ENCODE measurements at regions not wholly inside any gene's neighbourhood (a gene's known extent, or its start where the extent isn't known, plus 50 kb on each side); places are given as distances from the start of the nearest gene placed in this dataset.

GRCh38 chr10:63841761-63842160 is 320.6 kb downstream of the REEP3 start:
- no peak overlapping the region for H3K9ac ChIP-seq (ENCODE audit: insufficient read depth, low read depth, low read length)
- DNase-seq (ENCODE audit: low spot score) (no peak), ATAC-seq (no peak), FAIRE-seq (no peak)
- H2AFZ ChIP-seq (ENCODE audit: low read length), result no peak overlapping the region
- intact Hi-C loops (cut with micrococcal nuclease; ENCODE audit: unreplicated experiment), result no loop called here
- H3K4me1 ChIP-seq (ENCODE audit: insufficient read depth, low read length), result no peaks in the 10 kb centered on the region
- POLR2A ChIA-PET, result no interaction called here
- no TSS peak for BruUV-seq (replicated peaks)
- no peaks in the 10 kb centered on the region for H4K20me1 ChIP-seq (ENCODE audit: insufficient read depth, low read length)
- H3K4me3 ChIP-seq (replicated peaks in 1 of 3; ENCODE audit: insufficient read depth in 1 of 3, low read depth in 2 of 3, low read length in 3 of 3), result no peak overlapping the region
- H3K36me3 ChIP-seq (replicated peaks in 1 of 2; ENCODE audit: control insufficient read depth in 1 of 2, insufficient read depth in 2 of 2, low read length in 2 of 2), result no peaks in the 10 kb centered on the region
- no peak overlapping the region for H3K27ac ChIP-seq (ENCODE audit: extremely low read length, insufficient read depth, low read length)
- WGBS (ENCODE audit: low lambda C conversion rate), result 21% methylated on average over 5 of the region's 5 CpGs
- peaks cover 0 to under 1% of the 10 kb centered on the region in 2 experiments; a peak in 1 of 5 replicates for H3K27me3 ChIP-seq (ENCODE audit: control insufficient read depth in 1 of 2, insufficient read depth in 2 of 2, low read length in 2 of 2)
- no peaks in the 10 kb centered on the region for H3K79me2 ChIP-seq (ENCODE audit: insufficient read depth, low read length)
- in situ Hi-C loops (cut with HindIII; ENCODE audit: extremely low pct_ligation_motif_present, low pct_unique_long_range_greater_than_20kb), result no loop called here
- TF ChIP-seq CAMTA2 (CRISPR knock-in tag; IDR thresholded peaks at IDR 0.05; ENCODE audit: borderline replicate concordance), result no peak
- TF ChIP-seq LBX2 (CRISPR knock-in tag; IDR thresholded peaks at IDR 0.05; ENCODE audit: borderline replicate concordance), result no peak
- TF ChIP-seq MEIS1 (CRISPR knock-in tag; IDR thresholded peaks at IDR 0.05; ENCODE audit: borderline replicate concordance), result no peak
- TF ChIP-seq NFAT5 (CRISPR knock-in tag; IDR thresholded peaks at IDR 0.05), result no peak
- no peak for TF ChIP-seq ZBTB46 (CRISPR knock-in tag; IDR thresholded peaks at IDR 0.05; ENCODE audit: borderline replicate concordance)
- TF ChIP-seq SRF (IDR thresholded peaks at IDR 0.05; ENCODE audit: low read depth, low read length), result no peak
- TF ChIP-seq ZNF225 (CRISPR knock-in tag; IDR thresholded peaks at IDR 0.05), result no peak
- no peak for TF ChIP-seq ZBTB42 (CRISPR knock-in tag; IDR thresholded peaks at IDR 0.05)
- H3K4me2 ChIP-seq (ENCODE audit: low read depth, low read length), result no peak overlapping the region
- no peaks in the 10 kb centered on the region for H3K9me3 ChIP-seq (ENCODE audit: low read length)
- CTCF ChIA-PET (ENCODE audit: low intra/inter-chr PET ratio, low total read pairs), result no interaction called here

All from HepG2 (cell line).